C1 segment of cervical spinal cord (tissue), 14 donors: ENCODE measurements at regions not wholly inside any gene's neighbourhood (a gene's known extent, or its start where the extent isn't known, plus 50 kb on each side); places are given as distances from the start of the nearest gene placed in this dataset.
A peak's percentile ranks its signal among the peaks of the same experiment; 100 is the strongest.

ENCODE experiments used
- DNase-seq, 14 donors: peaks; one replicate each; lab custom pipeline; 2025; lab: John Stamatoyannopoulos, UW

- DNase-seq = no peak
These were observed 227.9 kb downstream of the MAF start for GRCh38 chr16:79372503-79373184.

- DNase-seq = no peak
These were observed 229.8 kb downstream of the MAF start for GRCh38 chr16:79370736-79371135.

GRCh38 chr16:79369796-79370195 lies 230.7 kb downstream of the MAF start:
- no peak for DNase-seq

- DNase-seq = no peak
These were observed 232.7 kb downstream of the MAF start for GRCh38 chr16:79367822-79368221.

- DNase-seq = no peak
These were observed 233.9 kb downstream of the MAF start for GRCh38 chr16:79366635-79367034.

GRCh38 chr16:79365702-79366101 lies 234.8 kb downstream of the MAF start:
- DNase-seq = no peak

- DNase-seq = no peak
These were observed 237.1 kb downstream of the MAF start for GRCh38 chr16:79363484-79363883.

GRCh38 chr16:79363035-79363434 lies 237.5 kb downstream of the MAF start:
- no peak for DNase-seq

- DNase-seq = no peak
These were observed 238.1 kb downstream of the MAF start for GRCh38 chr16:79362300-79362970.

GRCh38 chr16:79361132-79361751 lies 239.3 kb downstream of the MAF start:
- no peak for DNase-seq

GRCh38 chr16:79360267-79360666 lies 240.3 kb downstream of the MAF start:
- DNase-seq = no peak

GRCh38 chr16:79359082-79359481 lies 241.5 kb downstream of the MAF start:
- no peak for DNase-seq

GRCh38 chr16:79358188-79358587 lies 242.3 kb downstream of the MAF start:
- no peak for DNase-seq

GRCh38 chr16:79355600-79356358 lies 244.8 kb downstream of the MAF start:
- no peak for DNase-seq

- no peak for DNase-seq
These were observed 248.6 kb downstream of the MAF start for GRCh38 chr16:79351927-79352326.

- no peak for DNase-seq
These were observed 250.7 kb downstream of the MAF start for GRCh38 chr16:79349803-79350202.

- no peak for DNase-seq
These were observed 251.8 kb downstream of the MAF start for GRCh38 chr16:79348521-79349306.

- peak in 1 of 14 donors; percentile 10 for DNase-seq
These were observed 253.3 kb downstream of the MAF start for GRCh38 chr16:79347277-79347676.

GRCh38 chr16:79339863-79340262 lies 260.7 kb downstream of the MAF start:
- DNase-seq = no peak

- DNase-seq = no peak
These were observed 262.6 kb downstream of the MAF start for GRCh38 chr16:79337906-79338305.

- no peak for DNase-seq
These were observed 263.9 kb downstream of the MAF start for GRCh38 chr16:79336437-79337229.
